HepG2 (cell line): ENCODE measurements at regions not wholly inside any gene's neighbourhood (a gene's known extent, or its start where the extent isn't known, plus 50 kb on each side); places are given as distances from the start of the nearest gene placed in this dataset.

ENCODE experiments used
- ATAC-seq: fragments of 200-7000 bp; cut with Tn5 transposase; 3 replicates; pipeline ENCODE4 v1.9.1; 2020; ENCODE audit warnings: mild to moderate bottlenecking, moderate library complexity
- BruUV-seq: library from RNA; stranded (reverse); fragments of 400-500 nt; replicated peaks from 2 replicates; lab custom pipeline; 2021; lab: Mats Ljungman, UMichigan
- CTCF ChIA-PET: fragments of 300-600 bp; formaldehyde crosslinking; extraction: SDS; loops from one replicate; lab custom pipeline; 2021; ENCODE audit warnings: low total read pairs, inconsistent platforms, low intra/inter-chr PET ratio; lab: Yijun Ruan, JAX
- POLR2A ChIA-PET: fragments of 350-600 bp; sonication (Branson Sonifier 250); formaldehyde crosslinking; loops from one replicate; lab custom pipeline; 2020; ENCODE audit warnings: antibody characterized with exemption, inconsistent platforms; lab: Yijun Ruan, JAX
- DNase-seq: peaks from one replicate; pipeline ENCODE4 v3.0.0-alpha.2; 2015; ENCODE audit warnings: low spot score
- FAIRE-seq: peaks from 3 replicates; lab custom pipeline; 2011; peaks lifted over from hg19 to GRCh38; lab: Jason Lieb, UNC
- H2AFZ ChIP-seq: one replicate; pipeline ENCODE4 v1.6.1; 2011; ENCODE audit warnings: low read length, inconsistent platforms
- H3K27ac ChIP-seq: fragments of 300-600 bp; 3 replicates; pipeline ENCODE4 v1.8.0; 2011; ENCODE audit warnings: mixed run types, mild to moderate bottlenecking, mixed read lengths, low read length, inconsistent platforms; ENCODE audit not compliant: insufficient read depth; ENCODE audit errors: extremely low read length
- H3K27me3 ChIP-seq, 2 experiments: fragments of 200-600 bp in 1 of 2; 2 replicates in 1 of 2; 3 replicates in 1 of 2; pipeline versions ENCODE4 v1.6.0 to v1.8.0; 2011; ENCODE audit warnings: low read length in 2 of 2, mild to moderate bottlenecking in 2 of 2, moderate library complexity in 2 of 2, inconsistent platforms in 1 of 2; ENCODE audit not compliant: insufficient read depth in 2 of 2, control insufficient read depth in 1 of 2
- H3K36me3 ChIP-seq, 2 experiments: fragments of 200-600 bp in 1 of 2; replicated peaks in 1 of 2; 2 replicates in 1 of 2; 3 replicates in 1 of 2; pipeline versions ENCODE4 v1.5.1 to v1.8.0; 2011; ENCODE audit warnings: low read length in 2 of 2, inconsistent platforms in 1 of 2; ENCODE audit not compliant: insufficient read depth in 2 of 2, control insufficient read depth in 1 of 2
- H3K4me1 ChIP-seq: 2 replicates; pipeline ENCODE4 v1.5.1; 2012; ENCODE audit warnings: low read length, inconsistent platforms; ENCODE audit not compliant: insufficient read depth
- H3K4me2 ChIP-seq: 2 replicates; pipeline ENCODE4 v1.6.0; 2011; ENCODE audit warnings: low read depth, low read length, inconsistent platforms
- H3K4me3 ChIP-seq, 3 experiments: fragments of 200-600 bp in 1 of 3; sonication (generic), shearing (Covaris generic) in 1 of 3; replicated peaks in 1 of 3; 2 replicates each; pipeline ENCODE4 v1.5.1; 2011 to 2016; ENCODE audit warnings: low read length in 3 of 3, inconsistent platforms in 2 of 3, low read depth in 2 of 3, mild to moderate bottlenecking in 2 of 3, control low read depth in 1 of 3, mixed read lengths in 1 of 3; ENCODE audit not compliant: insufficient read depth in 1 of 3
- H3K79me2 ChIP-seq: one replicate; pipeline ENCODE4 v1.6.1; 2011; ENCODE audit warnings: low read length, inconsistent platforms; ENCODE audit not compliant: insufficient read depth
- H3K9ac ChIP-seq: 2 replicates; pipeline ENCODE4 v1.6.0; 2011; ENCODE audit warnings: mild to moderate bottlenecking, low read depth, low read length, inconsistent platforms; ENCODE audit not compliant: insufficient read depth
- H3K9me3 ChIP-seq: 2 replicates; pipeline ENCODE4 v1.5.1; 2012; ENCODE audit warnings: mild to moderate bottlenecking, low read length
- H4K20me1 ChIP-seq: 2 replicates; pipeline ENCODE4 v1.6.0; 2011; ENCODE audit warnings: inconsistent platforms, mild to moderate bottlenecking, low read length, moderate library complexity; ENCODE audit not compliant: insufficient read depth
- ARHGAP35 ChIP-seq: sonication (generic); formaldehyde crosslinking; IDR thresholded peaks from 2 replicates; pipeline ENCODE4 v1.9.0; 2022; ENCODE audit warnings: mild to moderate bottlenecking, inconsistent platforms, moderate library complexity, missing genetic modification reagents, borderline replicate concordance
- E2F1 ChIP-seq: sonication (generic); formaldehyde crosslinking; IDR thresholded peaks from 2 replicates; pipeline ENCODE4 v1.5.0; 2020; ENCODE audit warnings: missing genetic modification reagents
- KLF12 ChIP-seq: sonication (generic); formaldehyde crosslinking; IDR thresholded peaks from 2 replicates; pipeline ENCODE4 v1.4.0; 2020; ENCODE audit warnings: missing genetic modification reagents, borderline replicate concordance
- NFE2 ChIP-seq: sonication (generic); formaldehyde crosslinking; IDR thresholded peaks from 2 replicates; pipeline ENCODE4 v1.4.0; 2020; ENCODE audit warnings: missing genetic modification reagents
- PRPF4 ChIP-seq: fragments of 200-400 bp; formaldehyde crosslinking; IDR thresholded peaks from 2 replicates; pipeline ENCODE4 v1.6.1; 2016; ENCODE audit warnings: low read length, low read depth; ENCODE audit not compliant: poor library complexity, severe bottlenecking
- RORA ChIP-seq: sonication (generic); formaldehyde crosslinking; IDR thresholded peaks from 2 replicates; pipeline ENCODE4 v1.5.0; 2020; ENCODE audit warnings: mild to moderate bottlenecking, missing genetic modification reagents, moderate library complexity
- SIN3B ChIP-seq: fragments of 150-350 bp; IDR thresholded peaks from 2 replicates; pipeline ENCODE4 v1.6.1; 2014; ENCODE audit warnings: low read length
- TEAD3 ChIP-seq: optimal IDR thresholded peaks from 2 replicates; pipeline ENCODE3; 2016; ENCODE audit warnings: borderline replicate concordance
- ZBTB42 ChIP-seq: sonication (generic); formaldehyde crosslinking; IDR thresholded peaks from 2 replicates; pipeline ENCODE4 v1.5.0; 2020; ENCODE audit warnings: mild to moderate bottlenecking, missing genetic modification reagents
- ZBTB7B ChIP-seq: sonication (generic); formaldehyde crosslinking; IDR thresholded peaks from 2 replicates; pipeline ENCODE4 v1.4.0; 2020; ENCODE audit warnings: missing genetic modification reagents
- ZBTB8A ChIP-seq: sonication (generic); formaldehyde crosslinking; IDR thresholded peaks from 2 replicates; pipeline ENCODE4 v1.4.0; 2020; ENCODE audit warnings: mild to moderate bottlenecking, low read depth, missing genetic modification reagents, borderline replicate concordance
- ZNF350 ChIP-seq: sonication (generic); formaldehyde crosslinking; IDR thresholded peaks from 2 replicates; pipeline ENCODE4 v1.4.0; 2020; ENCODE audit warnings: mild to moderate bottlenecking, low read depth, missing genetic modification reagents, borderline replicate concordance
- ZNF501 ChIP-seq: sonication (generic); formaldehyde crosslinking; IDR thresholded peaks from 2 replicates; pipeline ENCODE4 v1.5.1; 2020; ENCODE audit warnings: mild to moderate bottlenecking, moderate library complexity, missing genetic modification reagents
- ZNF720 ChIP-seq: sonication (generic); formaldehyde crosslinking; IDR thresholded peaks from 2 replicates; pipeline ENCODE4 v1.4.0; 2020; ENCODE audit warnings: missing genetic modification reagents
- ZNF749 ChIP-seq: sonication (generic); formaldehyde crosslinking; IDR thresholded peaks from 2 replicates; pipeline ENCODE4 v1.8.0; 2022; ENCODE audit warnings: mild to moderate bottlenecking, missing genetic modification reagents, moderate library complexity, borderline replicate concordance
- WGBS: methylation state at CpG from one replicate; pipeline ENCODE4 v1.1.6; 2017; ENCODE audit warnings: low lambda C conversion rate; 5-methylcytosine and 5-hydroxymethylcytosine counted together
- in situ Hi-C: cut with HindIII; loops from 2 replicates; pipeline ENCODE4 v1.10.0; 2017; ENCODE audit warnings: low pct_unique_long_range_greater_than_20kb; ENCODE audit not compliant: extremely low pct_ligation_motif_present
- intact Hi-C: fragments of 100-400 bp; cut with micrococcal nuclease; formaldehyde crosslinking; loops from one replicate; pipeline ENCODE4 v1.10.0; 2022; ENCODE audit not compliant: unreplicated experiment
- TF ChIP-seq, protein P1 (sequence below): sonication (generic); formaldehyde crosslinking; IDR thresholded peaks from 2 replicates; pipeline ENCODE4 v1.4.0; 2020; ENCODE audit warnings: mild to moderate bottlenecking, missing genetic modification reagents
- TF ChIP-seq, protein P2 (sequence below): sonication (generic); formaldehyde crosslinking; IDR thresholded peaks from 2 replicates; pipeline ENCODE4 v1.4.0; 2020; ENCODE audit warnings: missing genetic modification reagents, borderline replicate concordance

GRCh38 chr2:133937669-133938068, 316.2 kb upstream of the MGAT5 start:
- H3K27ac ChIP-seq = no peak overlapping the region
- H3K9ac ChIP-seq = no peak overlapping the region
- H3K79me2 ChIP-seq = no peaks in the 10 kb centered on the region
- H3K4me2 ChIP-seq = no peak overlapping the region
- no peak overlapping the region for H3K4me3 ChIP-seq
- ChIA-PET POLR2A (no interaction called here), CTCF (no interaction called here)
- no peak overlapping the region for H2AFZ ChIP-seq
- 33% methylated on average over 7 of the region's 7 CpGs for WGBS
- ATAC-seq (no peak), DNase-seq (no peak), FAIRE-seq (no peak)
- H3K36me3 ChIP-seq = no peaks in the 10 kb centered on the region
- no peaks in the 10 kb centered on the region for H3K9me3 ChIP-seq
- H4K20me1 ChIP-seq = no peaks in the 10 kb centered on the region
- no peak for TF ChIP-seq NFE2 (CRISPR knock-in tag)
- no peak for TF ChIP-seq ZBTB42 (CRISPR knock-in tag)
- TF ChIP-seq RORA (CRISPR knock-in tag) = no peak
- TF ChIP-seq ZNF749 (CRISPR knock-in tag) = no peak
- TF ChIP-seq PRPF4 = no peak
- no peak for TF ChIP-seq ARHGAP35
- TF ChIP-seq ZNF501 (CRISPR knock-in tag) = no peak
- TF ChIP-seq E2F1 (CRISPR knock-in tag) = no peak
- no peak for TF ChIP-seq ZBTB7B
- no peak for TF ChIP-seq ZNF720
- TF ChIP-seq SIN3B = no peak
- TF ChIP-seq, protein P1, sequence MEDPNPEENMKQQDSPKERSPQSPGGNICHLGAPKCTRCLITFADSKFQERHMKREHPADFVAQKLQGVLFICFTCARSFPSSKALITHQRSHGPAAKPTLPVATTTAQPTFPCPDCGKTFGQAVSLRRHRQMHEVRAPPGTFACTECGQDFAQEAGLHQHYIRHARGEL (CRISPR knock-in tag) = no peak
- no peak for TF ChIP-seq TEAD3 (CRISPR knock-in tag)
- TF ChIP-seq ZBTB8A (CRISPR knock-in tag) = no peak
- TF ChIP-seq KLF12 (CRISPR knock-in tag) = no peak
- TF ChIP-seq, protein P2, sequence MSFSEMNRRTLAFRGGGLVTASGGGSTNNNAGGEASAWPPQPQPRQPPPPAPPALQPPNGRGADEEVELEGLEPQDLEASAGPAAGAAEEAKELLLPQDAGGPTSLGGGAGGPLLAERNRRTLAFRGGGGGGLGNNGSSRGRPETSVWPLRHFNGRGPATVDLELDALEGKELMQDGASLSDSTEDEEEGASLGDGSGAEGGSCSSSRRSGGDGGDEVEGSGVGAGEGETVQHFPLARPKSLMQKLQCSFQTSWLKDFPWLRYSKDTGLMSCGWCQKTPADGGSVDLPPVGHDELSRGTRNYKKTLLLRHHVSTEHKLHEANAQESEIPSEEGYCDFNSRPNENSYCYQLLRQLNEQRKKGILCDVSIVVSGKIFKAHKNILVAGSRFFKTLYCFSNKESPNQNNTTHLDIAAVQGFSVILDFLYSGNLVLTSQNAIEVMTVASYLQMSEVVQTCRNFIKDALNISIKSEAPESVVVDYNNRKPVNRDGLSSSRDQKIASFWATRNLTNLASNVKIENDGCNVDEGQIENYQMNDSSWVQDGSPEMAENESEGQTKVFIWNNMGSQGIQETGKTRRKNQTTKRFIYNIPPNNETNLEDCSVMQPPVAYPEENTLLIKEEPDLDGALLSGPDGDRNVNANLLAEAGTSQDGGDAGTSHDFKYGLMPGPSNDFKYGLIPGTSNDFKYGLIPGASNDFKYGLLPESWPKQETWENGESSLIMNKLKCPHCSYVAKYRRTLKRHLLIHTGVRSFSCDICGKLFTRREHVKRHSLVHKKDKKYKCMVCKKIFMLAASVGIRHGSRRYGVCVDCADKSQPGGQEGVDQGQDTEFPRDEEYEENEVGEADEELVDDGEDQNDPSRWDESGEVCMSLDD (CRISPR knock-in tag) = no peak
- no peak for TF ChIP-seq ZNF350
- in situ Hi-C loops (no loop called here), intact Hi-C loops (no loop called here)
- no peaks in the 10 kb centered on the region for H3K4me1 ChIP-seq
- no peaks in the 10 kb centered on the region for H3K27me3 ChIP-seq
- no TSS peak for BruUV-seq
